GM19372 (cell line): ENCODE measurements at regions not wholly inside any gene's neighbourhood (a gene's known extent, or its start where the extent isn't known, plus 50 kb on each side); places are given as distances from the start of the nearest gene placed in this dataset.

ENCODE experiments used
- ATAC-seq: cut with Tn5 transposase; IDR thresholded peaks from one replicate; pipeline ENCODE4 v1.9.1; 2021; ENCODE audit warnings: mild to moderate bottlenecking, low read depth, moderate library complexity; ENCODE audit not compliant: unreplicated experiment

- no peak for ATAC-seq
Observed at GRCh38 chr15:96031426-96032110, 298.9 kb upstream of the NR2F2 start.

GRCh38 chr15:96035091-96035490, 295.4 kb upstream of the NR2F2 start:
- ATAC-seq, result no peak

- ATAC-seq, result no peak
Observed at GRCh38 chr15:96035635-96036034, 294.9 kb upstream of the NR2F2 start.

GRCh38 chr15:96037584-96037983, 292.9 kb upstream of the NR2F2 start:
- ATAC-seq, result peak; percentile 52

- ATAC-seq, result no peak
Observed at GRCh38 chr15:96038131-96038530, 292.4 kb upstream of the NR2F2 start.

- no peak for ATAC-seq
Observed at GRCh38 chr15:96038650-96039049, 291.9 kb upstream of the NR2F2 start.

- no peak for ATAC-seq
Observed at GRCh38 chr15:96041982-96042733, 288.3 kb upstream of the NR2F2 start.

GRCh38 chr15:96042734-96043224, 287.7 kb upstream of the NR2F2 start:
- ATAC-seq, result peak; percentile 78

- ATAC-seq, result no peak
Observed at GRCh38 chr15:96043591-96044171, 286.8 kb upstream of the NR2F2 start.

GRCh38 chr15:96046620-96047240, 283.8 kb upstream of the NR2F2 start:
- ATAC-seq, result no peak

- ATAC-seq, result no peak
Observed at GRCh38 chr15:96047255-96047931, 283.1 kb upstream of the NR2F2 start.

- no peak for ATAC-seq
Observed at GRCh38 chr15:96049323-96049722, 281.2 kb upstream of the NR2F2 start.

GRCh38 chr15:96049766-96050165, 280.7 kb upstream of the NR2F2 start:
- ATAC-seq, result no peak

GRCh38 chr15:96051598-96051997, 278.9 kb upstream of the NR2F2 start:
- ATAC-seq, result no peak

GRCh38 chr15:96052154-96052553, 278.3 kb upstream of the NR2F2 start:
- no peak for ATAC-seq

- no peak for ATAC-seq
Observed at GRCh38 chr15:96052572-96053030, 277.9 kb upstream of the NR2F2 start.

- no peak for ATAC-seq
Observed at GRCh38 chr15:96053031-96053780, 277.3 kb upstream of the NR2F2 start.

- no peak for ATAC-seq
Observed at GRCh38 chr15:96053781-96054428, 276.6 kb upstream of the NR2F2 start.

GRCh38 chr15:96054621-96055020, 275.9 kb upstream of the NR2F2 start:
- ATAC-seq, result no peak
